ENCODE measurements at regions not wholly inside any gene's neighbourhood (a gene's known extent, or its start where the extent isn't known, plus 50 kb on each side); places are given as distances from the start of the nearest gene placed in this dataset.
"Not testable (repeated sequence)": the region's sequence is repeated elsewhere in the genome, so short reads cannot be mapped to it uniquely, and the experiment has no call there.

DNA sequence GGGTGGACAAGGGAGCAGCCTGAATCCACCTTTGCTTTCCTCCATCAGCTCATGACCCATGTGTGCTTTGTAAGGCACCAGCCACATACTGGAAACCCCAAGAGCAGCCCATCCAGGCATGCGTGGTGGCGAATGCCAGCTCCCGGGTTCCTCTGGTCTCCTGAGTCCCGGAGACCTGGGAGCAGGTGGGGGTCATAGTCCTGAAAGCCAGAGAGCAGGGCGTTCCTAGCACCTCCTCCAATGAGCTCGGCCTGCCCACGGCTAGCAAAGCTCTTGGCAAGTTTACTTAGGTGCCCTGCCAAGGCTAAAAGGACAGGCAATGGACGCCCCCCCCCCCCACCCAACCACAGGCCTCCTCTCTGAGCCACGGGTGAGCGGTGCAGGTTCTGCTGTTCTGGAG lies 3960.2 kb upstream of the TPTE start:
- not testable (repeated sequence) for DNase-seq

DNA sequence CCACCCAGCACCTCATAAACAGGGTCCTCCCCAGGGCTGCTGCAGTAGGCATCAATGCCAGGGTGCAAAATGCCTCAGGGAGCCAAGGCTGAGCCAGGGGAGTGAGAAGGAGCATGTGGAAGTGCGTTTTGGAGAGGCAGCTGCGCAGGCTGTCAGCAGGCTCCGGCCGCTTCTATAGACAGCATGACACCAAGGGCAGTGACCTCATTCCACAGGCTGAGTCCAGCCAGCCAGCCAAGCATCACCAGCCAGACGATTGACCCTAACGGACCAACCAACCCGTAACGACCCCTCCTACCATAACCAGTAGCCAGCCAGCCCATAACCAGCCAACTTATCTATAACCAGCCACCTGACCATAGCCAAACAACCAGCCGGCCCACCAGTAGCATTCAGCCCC lies 3959.8 kb upstream of the TPTE start:
- not testable (repeated sequence) for DNase-seq

DNA sequence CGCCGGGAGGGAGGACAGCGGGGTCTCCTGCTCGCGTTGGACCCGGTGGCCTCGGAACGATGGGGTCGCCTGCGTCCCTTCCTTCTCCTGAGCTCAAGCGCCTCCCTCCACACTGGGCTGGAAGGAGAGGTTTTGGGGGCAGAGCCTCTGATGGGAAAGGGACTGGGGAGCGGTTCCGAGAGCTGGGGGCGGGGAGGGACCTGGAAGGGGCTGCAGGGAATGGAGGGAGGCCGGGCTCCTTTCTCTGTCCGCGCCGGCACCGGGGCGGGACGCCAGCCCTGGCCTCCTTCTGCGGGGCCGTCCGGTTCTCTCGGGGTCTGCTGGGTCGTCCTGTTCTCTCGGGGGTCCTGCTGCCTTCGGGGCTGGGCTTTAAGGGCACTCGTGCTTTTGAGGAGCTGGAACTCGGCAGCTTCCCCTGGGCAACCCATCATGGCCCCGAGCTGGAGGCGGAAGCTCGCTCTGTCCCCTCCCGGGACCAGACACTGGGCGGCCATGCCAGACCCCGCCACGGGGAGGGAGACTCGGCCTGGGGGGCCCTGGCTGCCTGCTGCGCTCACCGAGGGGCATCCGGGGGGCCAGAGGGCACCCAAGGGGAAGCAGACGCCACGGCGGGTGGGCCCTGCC lies 3956.7 kb upstream of the TPTE start:
- not testable (repeated sequence) for DNase-seq

DNA sequence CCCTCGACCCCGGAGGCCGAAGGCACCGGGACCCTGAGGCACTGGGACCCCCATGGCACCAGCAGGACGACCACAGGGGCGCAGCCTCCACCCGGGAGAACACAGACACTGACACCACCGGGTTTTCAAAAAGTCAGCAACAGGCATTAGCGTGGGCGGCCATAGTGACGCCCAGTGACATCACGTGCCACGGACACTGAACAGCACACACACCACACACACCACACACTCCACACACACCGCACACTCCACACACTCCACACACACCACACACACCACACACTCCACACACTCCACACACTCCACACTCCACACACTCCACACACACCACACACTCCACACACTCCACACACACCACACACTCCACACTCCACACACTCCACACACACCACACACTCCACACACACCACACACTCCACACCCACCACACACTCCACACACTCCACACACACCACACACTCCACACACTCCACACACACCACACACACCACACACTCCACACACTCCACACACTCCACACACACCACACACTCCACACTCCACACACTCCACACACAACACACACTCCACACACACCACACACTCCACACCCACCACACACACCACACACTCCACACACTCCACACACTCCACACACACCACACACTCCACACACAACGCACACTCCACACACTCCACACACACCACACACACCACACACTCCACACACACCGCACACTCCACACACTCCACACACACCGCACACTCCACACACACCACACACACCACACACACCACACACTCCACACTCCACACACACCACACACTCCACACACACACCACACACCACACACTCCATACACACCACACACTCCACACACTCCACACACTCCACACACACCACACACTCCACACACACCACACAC lies 3955.9 kb upstream of the TPTE start:
- DNase-seq: peak; percentile 30

DNA sequence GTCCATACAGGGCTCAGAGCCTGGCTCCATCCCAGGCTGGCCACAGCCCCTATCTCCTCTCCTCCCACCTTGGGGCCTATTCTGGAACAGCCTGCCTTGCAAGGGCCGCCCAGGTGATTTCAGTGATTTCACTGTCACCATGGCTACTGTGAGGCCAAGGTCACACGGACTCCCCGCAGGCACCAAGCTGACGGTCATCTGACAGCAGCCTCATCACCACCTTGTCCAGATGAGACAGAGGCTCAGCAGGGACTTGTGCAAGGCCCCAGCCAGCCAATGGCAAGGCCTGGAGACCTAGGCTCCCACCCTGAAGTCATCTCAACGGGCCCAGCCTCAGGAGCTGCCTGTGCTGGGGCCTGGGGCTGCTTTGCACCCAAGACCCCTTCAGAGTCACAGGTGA lies 3953.8 kb upstream of the TPTE start:
- not testable (repeated sequence) for DNase-seq

DNA sequence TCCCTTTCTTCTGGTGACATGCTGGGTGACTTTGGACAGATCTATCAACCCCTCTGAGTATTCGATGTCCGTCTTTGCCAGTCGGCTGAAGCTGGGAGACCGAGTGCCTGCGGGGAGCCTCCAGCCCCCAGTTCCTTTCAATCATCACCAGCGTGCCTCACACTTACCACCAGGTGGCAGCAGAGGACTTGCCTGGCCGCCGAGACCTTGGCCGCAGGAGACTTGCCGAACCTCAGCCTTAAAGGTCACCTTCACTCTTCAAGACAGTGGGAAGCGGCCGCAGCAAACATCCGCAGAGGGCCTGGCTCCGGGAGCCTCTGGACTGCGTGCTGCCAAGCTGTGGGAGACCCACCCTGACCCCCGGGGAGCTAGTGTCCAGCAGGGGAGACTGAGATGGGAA lies 3952.2 kb upstream of the TPTE start:
- DNase-seq: not testable (repeated sequence)

DNA sequence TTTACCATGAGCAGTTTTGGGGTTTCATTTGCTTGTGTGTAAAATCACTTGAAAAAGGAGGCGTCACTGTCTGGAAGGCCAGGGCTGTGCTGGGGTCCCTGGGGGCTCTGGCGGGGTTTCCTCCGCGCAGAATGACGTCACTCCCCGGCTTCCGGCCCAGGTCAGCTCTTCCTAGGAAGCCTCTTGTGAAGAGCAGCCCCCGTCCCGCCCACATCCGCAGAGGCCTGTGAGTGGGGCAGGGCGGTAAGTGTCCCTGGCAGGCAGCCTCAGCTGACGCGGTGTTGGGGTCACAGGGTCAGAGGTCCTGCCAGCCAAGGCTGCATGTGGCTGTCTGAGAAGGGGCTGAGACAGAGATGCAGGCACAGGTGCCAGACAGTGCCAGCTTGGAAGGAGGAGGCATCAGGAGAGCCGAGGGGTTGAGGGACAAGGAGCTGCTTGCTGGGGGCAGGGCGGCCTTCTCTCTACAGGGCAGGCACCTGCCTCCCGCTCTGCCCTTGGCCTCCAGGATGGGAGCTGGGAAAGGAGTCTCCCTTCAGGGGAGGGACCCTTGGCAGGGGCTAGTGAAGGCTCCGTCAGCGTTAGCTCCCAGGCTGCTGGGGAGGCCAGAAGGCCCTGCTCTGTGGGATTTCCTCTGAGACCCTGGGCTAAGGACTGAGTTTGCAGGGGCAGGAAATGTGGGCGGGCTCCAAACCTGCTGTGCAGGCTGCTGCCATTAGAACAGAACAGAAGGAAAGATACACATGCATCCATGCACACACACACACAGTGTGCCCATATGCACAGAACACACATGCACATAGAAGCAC lies 3951.6 kb upstream of the TPTE start:
- not testable (repeated sequence) for DNase-seq

DNA sequence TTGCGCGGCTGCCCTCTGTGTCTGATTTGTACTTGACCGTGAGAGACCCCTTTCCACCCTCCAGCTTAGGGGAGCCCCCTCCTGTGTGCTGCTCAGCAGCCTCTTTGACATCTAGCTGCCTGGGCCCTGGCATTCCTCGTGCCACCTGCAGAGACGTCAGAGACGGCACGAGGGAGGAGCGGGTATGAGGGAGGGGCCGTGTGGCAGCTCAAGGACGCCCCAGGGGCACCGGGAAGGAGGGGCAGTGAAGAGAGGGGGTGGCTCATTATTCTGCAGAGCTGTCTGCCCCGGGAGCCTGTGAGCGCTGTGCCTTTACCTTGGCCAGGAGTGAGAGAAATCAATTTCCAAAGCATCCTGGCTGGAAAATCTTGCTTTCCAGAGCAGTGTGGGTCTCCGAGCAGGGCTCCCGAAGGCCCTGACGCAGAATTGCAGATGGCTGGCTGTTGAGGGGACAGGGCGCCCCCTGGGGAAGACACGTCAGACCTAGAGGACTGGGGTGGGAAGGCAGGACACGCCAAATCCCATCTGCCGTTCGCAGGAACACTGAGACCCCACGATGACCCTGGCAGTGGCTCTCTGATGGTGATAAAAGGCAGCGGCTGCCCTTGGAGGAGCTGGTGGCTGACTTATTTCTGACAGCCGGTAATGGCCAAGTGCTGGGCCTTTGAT lies 3950.5 kb upstream of the TPTE start:
- DNase-seq: not testable (repeated sequence)

DNA sequence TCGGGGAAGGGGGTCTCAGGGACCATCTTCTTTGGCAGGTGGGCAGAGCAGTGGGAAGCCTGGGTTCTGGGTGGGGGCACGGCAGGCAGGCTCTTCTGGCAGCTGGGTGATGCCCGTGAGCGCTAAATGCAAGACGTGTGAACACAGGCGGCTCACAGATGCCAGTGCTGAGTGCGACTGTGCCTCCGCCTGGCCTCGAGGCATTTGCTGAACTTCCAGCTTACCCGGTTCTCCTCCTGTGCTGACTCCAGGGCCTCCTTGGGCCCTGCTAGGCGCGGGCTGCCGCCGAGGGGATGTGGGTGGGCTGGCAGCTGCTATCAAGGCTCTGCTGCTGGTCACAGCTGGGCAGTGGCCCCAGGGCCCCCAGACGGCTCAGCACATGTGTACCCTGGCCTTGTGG lies 3947.8 kb upstream of the TPTE start:
- not testable (repeated sequence) for DNase-seq

DNA sequence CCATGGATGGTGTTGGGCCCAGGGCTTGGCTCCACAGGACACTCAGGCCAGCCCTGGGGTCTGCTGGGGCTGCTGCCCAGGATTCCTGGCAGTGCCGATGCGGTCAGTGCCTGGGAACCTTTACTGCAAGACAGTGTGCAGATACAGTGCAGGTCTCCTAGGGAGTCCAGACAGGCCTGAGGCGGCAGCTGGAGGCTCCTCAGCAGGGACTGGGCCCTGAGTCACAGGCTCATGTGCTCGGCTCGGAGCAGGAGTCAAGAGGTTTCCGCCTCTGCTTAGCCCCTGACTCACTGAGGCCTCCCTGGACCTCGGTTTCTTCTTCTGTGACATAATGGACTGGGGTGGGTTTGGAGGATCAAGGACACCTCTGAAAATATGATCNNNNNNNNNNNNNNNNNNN lies 3941.6 kb upstream of the TPTE start:
- not testable (repeated sequence) for DNase-seq
